Right lobe of liver (tissue), 4 donors: ENCODE measurements at regions not wholly inside any gene's neighbourhood (a gene's known extent, or its start where the extent isn't known, plus 50 kb on each side); places are given as distances from the start of the nearest gene placed in this dataset.

ENCODE experiments used
- POLR2A ChIP-seq: fragments of 450-650 bp; IDR thresholded peaks from one replicate; pipeline ENCODE4 v1.6.1; 2017; ENCODE audit warnings: antibody characterized with exemption, mild to moderate bottlenecking
- TF ChIP-seq, protein P1 (sequence below), 4 donors: fragments of 200-600 bp in 3 of 4; fragments of 450-650 bp in 1 of 4; IDR thresholded peaks; one replicate each; pipeline versions ENCODE4 v1.5.1 to v1.8.0; 2016 to 2022; ENCODE audit warnings: antibody characterized with exemption in 4 of 4, mild to moderate bottlenecking in 2 of 4
- donor health status: DM: no; HTN: no; CAD: no.
- donor health status: DM: no; HTN: no; CAD: no.
- donor health status: DM: no; HTN: yes; CAD: no.

GRCh38 chr10:107422681-107423080 is 258.2 kb upstream of the SORCS1 start:
- TF ChIP-seq, protein P1, sequence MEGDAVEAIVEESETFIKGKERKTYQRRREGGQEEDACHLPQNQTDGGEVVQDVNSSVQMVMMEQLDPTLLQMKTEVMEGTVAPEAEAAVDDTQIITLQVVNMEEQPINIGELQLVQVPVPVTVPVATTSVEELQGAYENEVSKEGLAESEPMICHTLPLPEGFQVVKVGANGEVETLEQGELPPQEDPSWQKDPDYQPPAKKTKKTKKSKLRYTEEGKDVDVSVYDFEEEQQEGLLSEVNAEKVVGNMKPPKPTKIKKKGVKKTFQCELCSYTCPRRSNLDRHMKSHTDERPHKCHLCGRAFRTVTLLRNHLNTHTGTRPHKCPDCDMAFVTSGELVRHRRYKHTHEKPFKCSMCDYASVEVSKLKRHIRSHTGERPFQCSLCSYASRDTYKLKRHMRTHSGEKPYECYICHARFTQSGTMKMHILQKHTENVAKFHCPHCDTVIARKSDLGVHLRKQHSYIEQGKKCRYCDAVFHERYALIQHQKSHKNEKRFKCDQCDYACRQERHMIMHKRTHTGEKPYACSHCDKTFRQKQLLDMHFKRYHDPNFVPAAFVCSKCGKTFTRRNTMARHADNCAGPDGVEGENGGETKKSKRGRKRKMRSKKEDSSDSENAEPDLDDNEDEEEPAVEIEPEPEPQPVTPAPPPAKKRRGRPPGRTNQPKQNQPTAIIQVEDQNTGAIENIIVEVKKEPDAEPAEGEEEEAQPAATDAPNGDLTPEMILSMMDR (IDR thresholded peaks at IDR 0.05): no peak
- no peak for TF ChIP-seq POLR2A
